ENCODE measurements at regions not wholly inside any gene's neighbourhood (a gene's known extent, or its start where the extent isn't known, plus 50 kb on each side); places are given as distances from the start of the nearest gene placed in this dataset.

DNA sequence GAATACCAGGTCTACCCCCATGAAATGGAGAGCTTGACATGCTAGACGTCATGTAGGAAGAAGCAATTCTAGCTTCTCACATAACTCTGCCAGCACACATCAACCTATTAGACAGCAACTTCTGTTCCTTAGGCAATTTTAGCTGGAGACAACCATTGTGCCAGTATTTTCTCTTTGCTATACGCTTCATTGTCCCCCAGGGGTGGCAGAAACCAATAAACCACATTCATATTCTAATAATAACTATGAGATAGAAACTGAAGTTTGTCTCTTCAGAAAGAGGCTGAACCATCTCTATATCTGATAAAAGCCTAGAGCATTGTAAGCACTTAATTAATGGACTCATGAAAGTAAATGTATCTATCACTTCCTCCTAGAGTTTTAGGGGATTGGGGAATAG, 278.6 kb downstream of the FOXG1 start (continued):
- TF ChIP-seq, protein P1, sequence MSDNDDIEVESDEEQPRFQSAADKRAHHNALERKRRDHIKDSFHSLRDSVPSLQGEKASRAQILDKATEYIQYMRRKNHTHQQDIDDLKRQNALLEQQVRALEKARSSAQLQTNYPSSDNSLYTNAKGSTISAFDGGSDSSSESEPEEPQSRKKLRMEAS (CRISPR knock-in tag; IDR thresholded peaks at IDR 0.05) = no peak

DNA sequence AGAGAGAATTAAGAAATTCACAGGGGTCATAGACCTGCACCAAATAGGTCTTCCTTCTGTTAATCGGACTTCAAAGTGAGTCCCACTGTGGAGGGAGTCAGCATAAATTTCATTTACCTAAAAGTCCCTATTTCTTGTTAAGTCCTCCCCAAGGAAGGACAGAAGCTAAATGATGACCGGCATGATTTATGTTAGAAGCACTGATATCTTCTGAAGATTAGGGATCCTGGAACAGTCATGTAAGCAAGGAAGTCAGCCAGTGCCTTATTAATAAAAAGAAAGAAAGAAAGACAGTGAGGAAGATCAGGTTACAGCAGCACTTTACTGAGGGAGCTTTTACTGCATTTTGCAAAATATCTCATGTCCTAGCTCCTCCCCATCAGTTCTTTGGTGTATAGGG, 287.5 kb downstream of the FOXG1 start:
- Mint-ChIP-seq H3K27me3 (ENCODE audit: low read depth) (no peaks in the 10 kb centered on the region), H3K9me3 (peaks cover 21% of the 10 kb centered on the region), H3K4me3 (no peak overlapping the region), H3K36me3 (peaks cover 8% of the 10 kb centered on the region), H3K27ac (no peak overlapping the region), H3K4me1 (peaks cover 10% of the 10 kb centered on the region)
- ChIA-PET CTCF (no interaction called here), POLR2A (no interaction called here)
- TF ChIP-seq CREM (CRISPR knock-in tag; IDR thresholded peaks at IDR 0.05) = no peak
- no peak for TF ChIP-seq ZNF219 (CRISPR knock-in tag; IDR thresholded peaks at IDR 0.05; ENCODE audit: borderline replicate concordance)
- TF ChIP-seq GTF2I (CRISPR knock-in tag; conservative IDR thresholded peaks at IDR 0.05) = no peak
- TF ChIP-seq, protein P2, sequence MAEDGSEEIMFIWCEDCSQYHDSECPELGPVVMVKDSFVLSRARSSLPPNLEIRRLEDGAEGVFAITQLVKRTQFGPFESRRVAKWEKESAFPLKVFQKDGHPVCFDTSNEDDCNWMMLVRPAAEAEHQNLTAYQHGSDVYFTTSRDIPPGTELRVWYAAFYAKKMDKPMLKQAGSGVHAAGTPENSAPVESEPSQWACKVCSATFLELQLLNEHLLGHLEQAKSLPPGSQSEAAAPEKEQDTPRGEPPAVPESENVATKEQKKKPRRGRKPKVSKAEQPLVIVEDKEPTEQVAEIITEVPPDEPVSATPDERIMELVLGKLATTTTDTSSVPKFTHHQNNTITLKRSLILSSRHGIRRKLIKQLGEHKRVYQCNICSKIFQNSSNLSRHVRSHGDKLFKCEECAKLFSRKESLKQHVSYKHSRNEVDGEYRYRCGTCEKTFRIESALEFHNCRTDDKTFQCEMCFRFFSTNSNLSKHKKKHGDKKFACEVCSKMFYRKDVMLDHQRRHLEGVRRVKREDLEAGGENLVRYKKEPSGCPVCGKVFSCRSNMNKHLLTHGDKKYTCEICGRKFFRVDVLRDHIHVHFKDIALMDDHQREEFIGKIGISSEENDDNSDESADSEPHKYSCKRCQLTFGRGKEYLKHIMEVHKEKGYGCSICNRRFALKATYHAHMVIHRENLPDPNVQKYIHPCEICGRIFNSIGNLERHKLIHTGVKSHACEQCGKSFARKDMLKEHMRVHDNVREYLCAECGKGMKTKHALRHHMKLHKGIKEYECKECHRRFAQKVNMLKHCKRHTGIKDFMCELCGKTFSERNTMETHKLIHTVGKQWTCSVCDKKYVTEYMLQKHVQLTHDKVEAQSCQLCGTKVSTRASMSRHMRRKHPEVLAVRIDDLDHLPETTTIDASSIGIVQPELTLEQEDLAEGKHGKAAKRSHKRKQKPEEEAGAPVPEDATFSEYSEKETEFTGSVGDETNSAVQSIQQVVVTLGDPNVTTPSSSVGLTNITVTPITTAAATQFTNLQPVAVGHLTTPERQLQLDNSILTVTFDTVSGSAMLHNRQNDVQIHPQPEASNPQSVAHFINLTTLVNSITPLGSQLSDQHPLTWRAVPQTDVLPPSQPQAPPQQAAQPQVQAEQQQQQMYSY (CRISPR knock-in tag; IDR thresholded peaks at IDR 0.05) = no peak
- no peak for TF ChIP-seq ZNF396 (CRISPR knock-in tag; IDR thresholded peaks at IDR 0.05; ENCODE audit: borderline replicate concordance)
- DNase-seq (ENCODE audit: low spot score) (no peak), ATAC-seq (peak; percentile 43; the same call in 1 of the 2 replicates)

DNA sequence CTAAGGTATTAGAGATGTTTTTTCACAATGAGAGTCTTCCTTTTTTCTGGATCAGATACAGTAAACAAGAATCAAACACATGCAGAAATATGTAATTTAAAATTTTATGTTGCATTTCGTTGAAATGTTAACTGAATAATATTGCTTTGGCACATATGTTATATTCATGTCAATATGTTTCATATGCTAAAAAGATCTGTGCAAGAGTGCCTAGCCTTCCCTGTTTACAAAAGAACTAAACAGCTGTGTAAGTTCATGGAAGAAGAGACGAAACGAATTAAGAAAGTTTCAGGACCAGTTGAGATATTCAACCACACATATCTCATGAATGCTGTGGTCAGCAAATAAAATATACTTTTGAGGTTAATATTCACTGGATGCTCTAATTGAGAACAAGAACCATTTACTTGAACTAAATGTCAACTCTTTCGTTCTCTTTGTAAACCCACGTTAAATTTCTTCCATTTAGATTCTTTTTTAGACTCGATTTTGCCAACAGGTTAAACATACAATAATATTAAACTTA, 289.5 kb downstream of the FOXG1 start:
- no peaks in the 10 kb centered on the region for H3K36me3 Mint-ChIP-seq
- POLR2A ChIA-PET = no interaction called here
- peaks cover 10% of the 10 kb centered on the region for H3K4me1 Mint-ChIP-seq
- no peak for DNase-seq (ENCODE audit: low spot score)
- no peak overlapping the region for H3K27ac Mint-ChIP-seq
- no peak overlapping the region for H3K4me3 Mint-ChIP-seq
- peaks cover 5% of the 10 kb centered on the region; the same call in 1 of the 2 replicates for H3K9me3 Mint-ChIP-seq
- no peak for ATAC-seq
- CTCF ChIA-PET = no interaction called here
- TF ChIP-seq TEAD1 (CRISPR knock-in tag; IDR thresholded peaks at IDR 0.05) (no peak), ZNF317 (CRISPR knock-in tag; IDR thresholded peaks at IDR 0.05; ENCODE audit: borderline replicate concordance, low read depth) (no peak), NR1H2 (CRISPR knock-in tag; IDR thresholded peaks at IDR 0.05) (no peak)
- H3K27me3 Mint-ChIP-seq (ENCODE audit: low read depth) = no peaks in the 10 kb centered on the region

DNA sequence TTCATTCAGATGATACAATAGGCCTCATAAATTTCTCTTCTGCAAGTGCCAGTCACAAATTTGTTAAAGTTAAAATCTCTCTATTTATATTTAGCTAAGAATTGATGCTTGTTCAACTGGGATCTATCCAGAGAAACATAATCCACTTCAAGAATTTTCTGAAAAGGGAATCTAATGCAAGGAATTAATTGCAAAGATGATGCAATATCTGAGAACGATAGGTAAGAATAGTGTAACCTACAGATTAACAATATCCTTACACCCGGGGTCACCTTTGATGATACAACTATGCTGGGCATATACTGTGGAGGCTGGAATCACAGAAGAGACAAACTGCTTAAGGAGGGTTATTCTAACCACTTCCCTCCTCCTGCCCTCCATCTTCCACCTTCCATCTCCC, 295.1 kb downstream of the FOXG1 start:
- no peak for ATAC-seq
- no peak for TF ChIP-seq ZNF396 (CRISPR knock-in tag; IDR thresholded peaks at IDR 0.05; ENCODE audit: borderline replicate concordance)
- TF ChIP-seq, protein P3, sequence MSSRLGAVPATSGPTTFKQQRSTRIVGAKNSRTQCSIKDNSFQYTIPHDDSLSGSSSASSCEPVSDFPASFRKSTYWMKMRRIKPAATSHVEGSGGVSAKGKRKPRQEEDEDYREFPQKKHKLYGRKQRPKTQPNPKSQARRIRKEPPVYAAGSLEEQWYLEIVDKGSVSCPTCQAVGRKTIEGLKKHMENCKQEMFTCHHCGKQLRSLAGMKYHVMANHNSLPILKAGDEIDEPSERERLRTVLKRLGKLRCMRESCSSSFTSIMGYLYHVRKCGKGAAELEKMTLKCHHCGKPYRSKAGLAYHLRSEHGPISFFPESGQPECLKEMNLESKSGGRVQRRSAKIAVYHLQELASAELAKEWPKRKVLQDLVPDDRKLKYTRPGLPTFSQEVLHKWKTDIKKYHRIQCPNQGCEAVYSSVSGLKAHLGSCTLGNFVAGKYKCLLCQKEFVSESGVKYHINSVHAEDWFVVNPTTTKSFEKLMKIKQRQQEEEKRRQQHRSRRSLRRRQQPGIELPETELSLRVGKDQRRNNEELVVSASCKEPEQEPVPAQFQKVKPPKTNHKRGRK (CRISPR knock-in tag; IDR thresholded peaks at IDR 0.05; ENCODE audit: borderline replicate concordance) = no peak
- no peak for TF ChIP-seq ZNF263 (CRISPR knock-in tag; IDR thresholded peaks at IDR 0.05; ENCODE audit: low read depth)
- TF ChIP-seq, protein P4, sequence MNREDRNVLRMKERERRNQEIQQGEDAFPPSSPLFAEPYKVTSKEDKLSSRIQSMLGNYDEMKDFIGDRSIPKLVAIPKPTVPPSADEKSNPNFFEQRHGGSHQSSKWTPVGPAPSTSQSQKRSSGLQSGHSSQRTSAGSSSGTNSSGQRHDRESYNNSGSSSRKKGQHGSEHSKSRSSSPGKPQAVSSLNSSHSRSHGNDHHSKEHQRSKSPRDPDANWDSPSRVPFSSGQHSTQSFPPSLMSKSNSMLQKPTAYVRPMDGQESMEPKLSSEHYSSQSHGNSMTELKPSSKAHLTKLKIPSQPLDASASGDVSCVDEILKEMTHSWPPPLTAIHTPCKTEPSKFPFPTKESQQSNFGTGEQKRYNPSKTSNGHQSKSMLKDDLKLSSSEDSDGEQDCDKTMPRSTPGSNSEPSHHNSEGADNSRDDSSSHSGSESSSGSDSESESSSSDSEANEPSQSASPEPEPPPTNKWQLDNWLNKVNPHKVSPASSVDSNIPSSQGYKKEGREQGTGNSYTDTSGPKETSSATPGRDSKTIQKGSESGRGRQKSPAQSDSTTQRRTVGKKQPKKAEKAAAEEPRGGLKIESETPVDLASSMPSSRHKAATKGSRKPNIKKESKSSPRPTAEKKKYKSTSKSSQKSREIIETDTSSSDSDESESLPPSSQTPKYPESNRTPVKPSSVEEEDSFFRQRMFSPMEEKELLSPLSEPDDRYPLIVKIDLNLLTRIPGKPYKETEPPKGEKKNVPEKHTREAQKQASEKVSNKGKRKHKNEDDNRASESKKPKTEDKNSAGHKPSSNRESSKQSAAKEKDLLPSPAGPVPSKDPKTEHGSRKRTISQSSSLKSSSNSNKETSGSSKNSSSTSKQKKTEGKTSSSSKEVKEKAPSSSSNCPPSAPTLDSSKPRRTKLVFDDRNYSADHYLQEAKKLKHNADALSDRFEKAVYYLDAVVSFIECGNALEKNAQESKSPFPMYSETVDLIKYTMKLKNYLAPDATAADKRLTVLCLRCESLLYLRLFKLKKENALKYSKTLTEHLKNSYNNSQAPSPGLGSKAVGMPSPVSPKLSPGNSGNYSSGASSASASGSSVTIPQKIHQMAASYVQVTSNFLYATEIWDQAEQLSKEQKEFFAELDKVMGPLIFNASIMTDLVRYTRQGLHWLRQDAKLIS (CRISPR knock-in tag; IDR thresholded peaks at IDR 0.05; ENCODE audit: borderline replicate concordance) = no peak
- no peak overlapping the region for H3K27ac Mint-ChIP-seq
- no peak overlapping the region for H3K4me3 Mint-ChIP-seq
- H3K9me3 Mint-ChIP-seq = peaks cover 21% of the 10 kb centered on the region
- no peaks in the 10 kb centered on the region for H3K27me3 Mint-ChIP-seq (ENCODE audit: low read depth)
- H3K36me3 Mint-ChIP-seq = no peaks in the 10 kb centered on the region
- no peaks in the 10 kb centered on the region for H3K4me1 Mint-ChIP-seq
- DNase-seq (ENCODE audit: low spot score) = no peak
- POLR2A ChIA-PET = interaction anchor here (0.5 kb wide), 1 partner anchor 20 kb away, joined by 15 read pairs; no protein-coding TSS in a partner anchor
- CTCF ChIA-PET = no interaction called here

All from WTC11 (cell line).